Neural progenitor cell (in vitro differentiated cells): ENCODE measurements at regions not wholly inside any gene's neighbourhood (a gene's known extent, or its start where the extent isn't known, plus 50 kb on each side); places are given as distances from the start of the nearest gene placed in this dataset.

Source experiments
- DNase-seq: peaks from one replicate; pipeline ENCODE4 v3.0.0-alpha.2; 2016; ENCODE audit warnings: low spot score
- H2AFZ ChIP-seq: fragments of 200-600 bp; sonication (generic); replicated peaks from 2 replicates; pipeline ENCODE4 v1.6.1; 2016; ENCODE audit warnings: antibody characterized with exemption
- H3F3A ChIP-seq: fragments of 200-600 bp; sonication (generic); 2 replicates; pipeline ENCODE4 v1.6.1; 2016; ENCODE audit warnings: antibody characterized with exemption, low read depth
- H3K27ac ChIP-seq: fragments of 200-600 bp; sonication (generic); 2 replicates; pipeline ENCODE4 v1.5.1; 2016; ENCODE audit warnings: mild to moderate bottlenecking
- H3K27me3 ChIP-seq: fragments of 200-600 bp; sonication (generic); 2 replicates; pipeline ENCODE4 v1.6.1; 2016; ENCODE audit warnings: mild to moderate bottlenecking, moderate library complexity
- H3K36me3 ChIP-seq: fragments of 200-600 bp; sonication (generic); 2 replicates; pipeline ENCODE4 v1.5.1; 2016
- H3K4me1 ChIP-seq: fragments of 200-600 bp; sonication (generic); 2 replicates; pipeline ENCODE4 v1.6.1; 2016; ENCODE audit warnings: mixed run types
- H3K4me2 ChIP-seq: fragments of 200-600 bp; sonication (generic); 2 replicates; pipeline ENCODE4 v1.6.1; 2016
- H3K4me3 ChIP-seq: fragments of 200-600 bp; sonication (generic); 2 replicates; pipeline ENCODE4 v1.5.1; 2016
- H3K79me2 ChIP-seq: fragments of 200-600 bp; sonication (generic); 2 replicates; pipeline ENCODE4 v1.6.1; 2016; ENCODE audit warnings: low read depth
- H3K9ac ChIP-seq: fragments of 200-600 bp; sonication (generic); 2 replicates; pipeline ENCODE4 v1.6.1; 2016
- H3K9me3 ChIP-seq: fragments of 200-600 bp; sonication (generic); 2 replicates; pipeline ENCODE4 v1.5.1; 2016; ENCODE audit warnings: low read depth
- H4K20me1 ChIP-seq: fragments of 200-600 bp; sonication (generic); 2 replicates; pipeline ENCODE4 v1.6.1; 2016; ENCODE audit warnings: low read depth
- H3K27ac Mint-ChIP-seq: 3 replicates; pipeline ENCODE4 v1.8.0; 2021; ENCODE audit warnings: mixed read lengths
- H3K27me3 Mint-ChIP-seq: 2 replicates; pipeline ENCODE4 v1.8.0; 2022; ENCODE audit warnings: low read depth, mild to moderate bottlenecking, inconsistent platforms, moderate library complexity, mixed read lengths; ENCODE audit not compliant: insufficient read depth
- H3K36me3 Mint-ChIP-seq: 3 replicates; pipeline ENCODE4 v1.8.0; 2021; ENCODE audit warnings: mixed read lengths
- H3K4me1 Mint-ChIP-seq: 3 replicates; pipeline ENCODE4 v1.8.0; 2021; ENCODE audit warnings: mixed read lengths
- H3K4me3 Mint-ChIP-seq: 3 replicates; pipeline ENCODE4 v1.8.0; 2021; ENCODE audit warnings: mild to moderate bottlenecking, moderate library complexity, mixed read lengths
- H3K9me3 Mint-ChIP-seq: 3 replicates; pipeline ENCODE4 v1.8.0; 2020; ENCODE audit warnings: mixed read lengths
- CTCF ChIP-seq: fragments of 200-600 bp; sonication (generic); IDR thresholded peaks from 2 replicates; pipeline ENCODE4 v1.5.1; 2017; ENCODE audit warnings: antibody characterized with exemption, mild to moderate bottlenecking
- EZH2 ChIP-seq: fragments of 200-600 bp; sonication (generic); IDR thresholded peaks from 2 replicates; pipeline ENCODE4 v1.6.1; 2017; ENCODE audit warnings: antibody characterized with exemption, mild to moderate bottlenecking, moderate library complexity
- EZH2phosphoT487 ChIP-seq: fragments of 200-600 bp; sonication (generic); IDR thresholded peaks from 2 replicates; pipeline ENCODE4 v1.6.1; 2017; ENCODE audit warnings: antibody characterized with exemption

GRCh38 chr3:101931081-101931480 lies 81.8 kb downstream of the NFKBIZ start:
- Mint-ChIP-seq H3K36me3 (no peaks in the 10 kb centered on the region), H3K4me1 (no peaks in the 10 kb centered on the region), H3K9me3 (peaks cover 5% of the 10 kb centered on the region), H3K27me3 (peaks cover 2% of the 10 kb centered on the region), H3K27ac (no peak overlapping the region), H3K4me3 (no peak overlapping the region)
- no peak for TF ChIP-seq EZH2phosphoT487
- no peak for TF ChIP-seq CTCF
- TF ChIP-seq EZH2, result no peak
- H3K4me2 ChIP-seq, result no peak overlapping the region
- H3K9me3 ChIP-seq, result no peaks in the 10 kb centered on the region
- no peak overlapping the region for H3K27ac ChIP-seq
- no peaks in the 10 kb centered on the region for H3K36me3 ChIP-seq
- H3F3A ChIP-seq, result no peaks in the 10 kb centered on the region
- H3K4me1 ChIP-seq, result no peaks in the 10 kb centered on the region
- no peaks in the 10 kb centered on the region for H3K79me2 ChIP-seq
- DNase-seq, result no peak
- H3K27me3 ChIP-seq, result no peaks in the 10 kb centered on the region
- H4K20me1 ChIP-seq, result no peaks in the 10 kb centered on the region
- no peak overlapping the region for H3K9ac ChIP-seq
- H2AFZ ChIP-seq, result no peak overlapping the region
- H3K4me3 ChIP-seq, result no peak overlapping the region

GRCh38 chr3:101932326-101933068 lies 83.2 kb downstream of the NFKBIZ start:
- no peak overlapping the region for H3K4me2 ChIP-seq
- H3K9me3 ChIP-seq, result no peaks in the 10 kb centered on the region
- no peak overlapping the region for H3K27ac Mint-ChIP-seq
- H3K4me3 ChIP-seq, result no peak overlapping the region
- H2AFZ ChIP-seq, result peak overlapping the region; percentile 22
- no peak overlapping the region for H3K9ac ChIP-seq
- H3K27me3 Mint-ChIP-seq, result peaks cover 2% of the 10 kb centered on the region
- peaks cover 5% of the 10 kb centered on the region for H3K9me3 Mint-ChIP-seq
- H3K4me3 Mint-ChIP-seq, result no peak overlapping the region
- no peaks in the 10 kb centered on the region for H3K36me3 Mint-ChIP-seq
- no peaks in the 10 kb centered on the region for H3K4me1 Mint-ChIP-seq
- no peaks in the 10 kb centered on the region for H4K20me1 ChIP-seq
- H3K27ac ChIP-seq, result no peak overlapping the region
- no peaks in the 10 kb centered on the region for H3K36me3 ChIP-seq
- no peaks in the 10 kb centered on the region for H3K79me2 ChIP-seq
- no peak for DNase-seq
- no peak for TF ChIP-seq EZH2
- no peak for TF ChIP-seq EZH2phosphoT487
- TF ChIP-seq CTCF, result no peak
- H3K4me1 ChIP-seq, result no peaks in the 10 kb centered on the region
- no peaks in the 10 kb centered on the region for H3F3A ChIP-seq
- H3K27me3 ChIP-seq, result no peaks in the 10 kb centered on the region

GRCh38 chr3:101936419-101937356 lies 87.4 kb downstream of the NFKBIZ start:
- no peaks in the 10 kb centered on the region for H3F3A ChIP-seq
- Mint-ChIP-seq H3K4me1 (no peaks in the 10 kb centered on the region), H3K27me3 (peaks cover 2% of the 10 kb centered on the region), H3K27ac (no peak overlapping the region), H3K36me3 (no peaks in the 10 kb centered on the region), H3K4me3 (no peak overlapping the region), H3K9me3 (peaks cover 5% of the 10 kb centered on the region)
- H3K27ac ChIP-seq, result no peak overlapping the region
- H3K9me3 ChIP-seq, result no peaks in the 10 kb centered on the region
- H3K4me3 ChIP-seq, result no peak overlapping the region
- no peaks in the 10 kb centered on the region for H3K27me3 ChIP-seq
- TF ChIP-seq EZH2phosphoT487 (no peak), EZH2 (no peak), CTCF (no peak)
- no peaks in the 10 kb centered on the region for H3K36me3 ChIP-seq
- H3K9ac ChIP-seq, result no peak overlapping the region
- H3K4me1 ChIP-seq, result no peaks in the 10 kb centered on the region
- DNase-seq, result no peak
- no peak overlapping the region for H2AFZ ChIP-seq
- H3K4me2 ChIP-seq, result no peak overlapping the region
- no peaks in the 10 kb centered on the region for H4K20me1 ChIP-seq
- no peaks in the 10 kb centered on the region for H3K79me2 ChIP-seq
